Pons (tissue), 1 donor: ENCODE measurements at regions not wholly inside any gene's neighbourhood (a gene's known extent, or its start where the extent isn't known, plus 50 kb on each side); places are given as distances from the start of the nearest gene placed in this dataset.
"Not testable (repeated sequence)": the region's sequence is repeated elsewhere in the genome, so short reads cannot be mapped to it uniquely, and the experiment has no call there.

Experiments
- DNase-seq: peaks from one replicate; pipeline ENCODE4 v3.0.0-alpha.2; 2016; ENCODE audit warnings: low spot score

GRCh38 chr9:82052081-82052480, 63.5 kb downstream of the SPATA31D1 start:
- no peak for DNase-seq

- DNase-seq = no peak
Measured at GRCh38 chr9:82054264-82055015, 65.9 kb downstream of the SPATA31D1 start.

GRCh38 chr9:82057805-82058204, 69.2 kb downstream of the SPATA31D1 start:
- DNase-seq = no peak

GRCh38 chr9:82061801-82062200, 73.2 kb downstream of the SPATA31D1 start:
- DNase-seq = not testable (repeated sequence)

- no peak for DNase-seq
Measured at GRCh38 chr9:82062245-82062644, 73.7 kb downstream of the SPATA31D1 start.

- DNase-seq = no peak
Measured at GRCh38 chr9:82073551-82074543, 85.3 kb downstream of the SPATA31D1 start.

- no peak for DNase-seq
Measured at GRCh38 chr9:82080265-82080664, 91.7 kb downstream of the SPATA31D1 start.

GRCh38 chr9:82081496-82081895, 92.9 kb downstream of the SPATA31D1 start:
- no peak for DNase-seq

- DNase-seq = no peak
Measured at GRCh38 chr9:82082563-82082962, 94.0 kb downstream of the SPATA31D1 start.

GRCh38 chr9:82088591-82088990, 100.0 kb downstream of the SPATA31D1 start:
- DNase-seq = no peak

- DNase-seq = no peak
Measured at GRCh38 chr9:82090046-82090445, 101.5 kb downstream of the SPATA31D1 start.

GRCh38 chr9:82091100-82091499, 102.5 kb downstream of the SPATA31D1 start:
- DNase-seq = no peak

- DNase-seq = no peak
Measured at GRCh38 chr9:82091610-82092009, 103.0 kb downstream of the SPATA31D1 start.

- DNase-seq = no peak
Measured at GRCh38 chr9:82101475-82101874, 112.9 kb downstream of the SPATA31D1 start.

GRCh38 chr9:82104252-82104651, 115.7 kb downstream of the SPATA31D1 start:
- DNase-seq = no peak

GRCh38 chr9:82105729-82106128, 117.2 kb downstream of the SPATA31D1 start:
- no peak for DNase-seq

- peak; percentile 53 for DNase-seq
Measured at GRCh38 chr9:82106536-82106935, 118.0 kb downstream of the SPATA31D1 start.

GRCh38 chr9:82108474-82108873, 119.9 kb downstream of the SPATA31D1 start:
- DNase-seq = no peak

GRCh38 chr9:82108941-82109340, 120.4 kb downstream of the SPATA31D1 start:
- DNase-seq = no peak

GRCh38 chr9:82109626-82110025, 121.1 kb downstream of the SPATA31D1 start:
- DNase-seq = no peak

GRCh38 chr9:82110881-82111280, 122.3 kb downstream of the SPATA31D1 start:
- DNase-seq = no peak

- no peak for DNase-seq
Measured at GRCh38 chr9:82115331-82115730, 126.8 kb downstream of the SPATA31D1 start.

- no peak for DNase-seq
Measured at GRCh38 chr9:82115900-82116299, 127.3 kb downstream of the SPATA31D1 start.
